ENCODE measurements at regions not wholly inside any gene's neighbourhood (a gene's known extent, or its start where the extent isn't known, plus 50 kb on each side); places are given as distances from the start of the nearest gene placed in this dataset.

DNA sequence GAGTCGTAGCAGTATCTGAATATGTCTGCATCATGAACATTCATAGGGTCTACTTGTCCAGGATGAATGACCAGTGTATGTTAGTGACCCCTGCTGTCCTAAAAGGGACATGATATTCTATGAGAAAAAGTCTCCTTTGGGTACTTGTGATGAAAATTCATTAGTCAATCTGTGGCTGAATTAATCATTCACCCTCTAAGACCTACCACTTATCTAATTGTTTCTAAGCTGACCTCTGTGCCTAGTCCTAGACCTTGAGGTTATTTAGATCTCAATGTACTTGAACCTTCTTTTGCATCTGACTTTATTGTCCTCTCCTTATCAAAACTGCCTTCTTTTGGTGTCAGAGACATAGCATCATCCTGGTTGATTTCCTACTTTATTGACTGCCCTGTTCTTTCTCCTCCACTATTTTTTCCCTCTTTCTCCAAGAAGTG, 799.3 kb downstream of the DIPK2A start:
- TF ChIP-seq SUZ12 (IDR thresholded peaks at IDR 0.05; ENCODE audit: extremely low read depth, insufficient read depth, insufficient read length) (no peak), ZNF274 (IDR thresholded peaks at IDR 0.05; ENCODE audit: low read depth, low read length) (no peak)

Measured in NT2/D1 (cell line).